OCI-LY1 (cell line): ENCODE measurements at regions not wholly inside any gene's neighbourhood (a gene's known extent, or its start where the extent isn't known, plus 50 kb on each side); places are given as distances from the start of the nearest gene placed in this dataset.

Experiments used
- H2AFZ ChIP-seq: fragments of 200-600 bp; sonication (generic), shearing (Covaris generic); 2 replicates; pipeline ENCODE4 v1.6.0; 2014; ENCODE audit warnings: antibody characterized with exemption, mild to moderate bottlenecking, low read length
- H3F3A ChIP-seq: fragments of 200-600 bp; sonication (generic), shearing (Covaris generic); 2 replicates; pipeline ENCODE4 v1.6.0; 2014; ENCODE audit warnings: mild to moderate bottlenecking, antibody characterized with exemption, low read length, moderate library complexity; ENCODE audit not compliant: insufficient read depth
- H3K27ac ChIP-seq: fragments of 200-600 bp; sonication (generic); 2 replicates; pipeline ENCODE4 v1.5.1; 2014; ENCODE audit warnings: low read length, mixed run types, mild to moderate bottlenecking, low read depth; ENCODE audit not compliant: poor library complexity, severe bottlenecking
- H3K27me3 ChIP-seq: fragments of 200-600 bp; sonication (generic); 2 replicates; pipeline ENCODE4 v1.6.0; 2014; ENCODE audit warnings: antibody characterized with exemption, mild to moderate bottlenecking, low read length, moderate library complexity; ENCODE audit not compliant: insufficient read depth
- H3K36me3 ChIP-seq: fragments of 200-600 bp; sonication (generic); 2 replicates; pipeline ENCODE4 v1.6.1; 2014; ENCODE audit warnings: mild to moderate bottlenecking, antibody characterized with exemption, low read length, moderate library complexity, mixed read lengths; ENCODE audit not compliant: insufficient read depth
- H3K4me1 ChIP-seq: fragments of 200-600 bp; sonication (generic); 2 replicates; pipeline ENCODE4 v1.5.1; 2014; ENCODE audit warnings: mild to moderate bottlenecking, low read length, moderate library complexity; ENCODE audit not compliant: insufficient read depth, severe bottlenecking
- H3K4me2 ChIP-seq: fragments of 200-600 bp; sonication (generic), shearing (Covaris generic); 2 replicates; pipeline ENCODE4 v1.6.1; 2014; ENCODE audit warnings: low read length
- H3K4me3 ChIP-seq: fragments of 200-600 bp; sonication (generic); 2 replicates; pipeline ENCODE4 v1.5.1; 2014; ENCODE audit warnings: low read length, low read depth, mild to moderate bottlenecking, mixed read lengths; ENCODE audit not compliant: poor library complexity, severe bottlenecking
- H3K79me2 ChIP-seq: fragments of 200-600 bp; shearing (Covaris generic); 2 replicates; pipeline ENCODE4 v1.6.1; 2016; ENCODE audit warnings: mixed run types, low read length, mixed read lengths; ENCODE audit not compliant: insufficient read depth
- H3K9ac ChIP-seq: fragments of 200-600 bp; sonication (generic), shearing (Covaris generic); 2 replicates; pipeline ENCODE4 v1.6.1; 2014; ENCODE audit warnings: mild to moderate bottlenecking, low read length, mixed read lengths
- H3K9me2 ChIP-seq: fragments of 200-600 bp; sonication (generic), shearing (Covaris generic); 2 replicates; pipeline ENCODE4 v1.6.1; 2014; ENCODE audit warnings: low read depth, mild to moderate bottlenecking, low read length, mixed read lengths
- H3K9me3 ChIP-seq: fragments of 200-600 bp; shearing (Covaris generic); 2 replicates; pipeline ENCODE4 v1.6.1; 2014; ENCODE audit warnings: low read length, mixed read lengths
- H4K20me1 ChIP-seq: fragments of 200-600 bp; sonication (generic), shearing (Covaris generic); 2 replicates; pipeline ENCODE4 v1.6.0; 2016; ENCODE audit warnings: mild to moderate bottlenecking, low read length; ENCODE audit not compliant: insufficient read depth
- EZH2 ChIP-seq: fragments of 200-600 bp; sonication (generic), shearing (Covaris generic); IDR thresholded peaks from 2 replicates; pipeline ENCODE4 v1.8.0; 2017; ENCODE audit warnings: borderline replicate concordance, mixed run types, mild to moderate bottlenecking, antibody characterized with exemption, low read length, moderate library complexity, mixed read lengths
- TF ChIP-seq, protein P1 (sequence below): fragments of 200-600 bp; sonication (generic), shearing (Covaris generic); IDR thresholded peaks from 2 replicates; pipeline ENCODE4 v1.5.1; 2017; ENCODE audit warnings: mild to moderate bottlenecking, antibody characterized with exemption, low read length, moderate library complexity, mixed read lengths

DNA sequence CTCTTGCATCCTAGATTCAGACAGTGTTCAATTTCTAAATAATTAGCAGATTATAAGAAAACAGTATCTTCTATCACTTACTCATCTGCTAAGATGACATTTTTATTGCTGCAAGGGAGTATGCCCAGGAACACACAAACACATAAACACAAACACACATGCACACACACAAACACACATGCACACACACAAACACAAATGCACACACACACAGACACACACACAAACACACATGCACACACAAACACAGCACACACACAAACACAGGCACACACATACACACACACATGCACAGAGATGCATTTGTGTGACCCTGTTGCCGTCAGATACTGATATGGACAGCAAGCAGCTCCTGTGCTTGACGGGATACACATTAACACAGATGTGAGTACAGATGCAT lies 612.9 kb downstream of the IRX1 start:
- H3K27me3 ChIP-seq: no peaks in the 10 kb centered on the region
- H3K4me3 ChIP-seq: no peak overlapping the region
- no peaks in the 10 kb centered on the region for H3K4me1 ChIP-seq
- no peak overlapping the region for H3K9ac ChIP-seq
- H4K20me1 ChIP-seq: no peaks in the 10 kb centered on the region
- no peak overlapping the region for H3K27ac ChIP-seq
- no peaks in the 10 kb centered on the region for H3K36me3 ChIP-seq
- no peaks in the 10 kb centered on the region for H3K9me3 ChIP-seq
- H3F3A ChIP-seq: no peaks in the 10 kb centered on the region
- H3K79me2 ChIP-seq: no peaks in the 10 kb centered on the region
- TF ChIP-seq, protein P1, sequence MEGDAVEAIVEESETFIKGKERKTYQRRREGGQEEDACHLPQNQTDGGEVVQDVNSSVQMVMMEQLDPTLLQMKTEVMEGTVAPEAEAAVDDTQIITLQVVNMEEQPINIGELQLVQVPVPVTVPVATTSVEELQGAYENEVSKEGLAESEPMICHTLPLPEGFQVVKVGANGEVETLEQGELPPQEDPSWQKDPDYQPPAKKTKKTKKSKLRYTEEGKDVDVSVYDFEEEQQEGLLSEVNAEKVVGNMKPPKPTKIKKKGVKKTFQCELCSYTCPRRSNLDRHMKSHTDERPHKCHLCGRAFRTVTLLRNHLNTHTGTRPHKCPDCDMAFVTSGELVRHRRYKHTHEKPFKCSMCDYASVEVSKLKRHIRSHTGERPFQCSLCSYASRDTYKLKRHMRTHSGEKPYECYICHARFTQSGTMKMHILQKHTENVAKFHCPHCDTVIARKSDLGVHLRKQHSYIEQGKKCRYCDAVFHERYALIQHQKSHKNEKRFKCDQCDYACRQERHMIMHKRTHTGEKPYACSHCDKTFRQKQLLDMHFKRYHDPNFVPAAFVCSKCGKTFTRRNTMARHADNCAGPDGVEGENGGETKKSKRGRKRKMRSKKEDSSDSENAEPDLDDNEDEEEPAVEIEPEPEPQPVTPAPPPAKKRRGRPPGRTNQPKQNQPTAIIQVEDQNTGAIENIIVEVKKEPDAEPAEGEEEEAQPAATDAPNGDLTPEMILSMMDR: no peak
- no peak for TF ChIP-seq EZH2
- H2AFZ ChIP-seq: no peak overlapping the region
- no peak overlapping the region for H3K4me2 ChIP-seq
- H3K9me2 ChIP-seq: no peaks in the 10 kb centered on the region

DNA sequence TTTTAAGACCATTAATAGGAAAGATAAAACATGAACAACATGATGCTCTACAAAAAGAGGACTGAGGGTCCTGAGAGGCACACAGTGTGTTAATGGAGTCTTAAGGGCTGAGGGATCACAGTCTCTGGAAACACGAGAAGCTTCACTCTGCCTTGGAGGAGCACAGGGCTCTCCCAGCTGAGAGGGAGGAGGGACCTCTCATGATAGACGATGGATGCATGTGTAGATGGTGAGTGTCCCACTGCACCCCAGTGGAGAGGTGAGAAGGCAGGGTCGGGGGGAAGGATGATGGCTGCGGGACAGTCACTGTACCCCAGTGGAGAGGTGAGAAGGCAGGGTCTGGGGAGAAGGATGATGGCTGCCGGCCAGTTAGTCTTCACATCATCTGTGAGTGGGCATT lies 613.4 kb downstream of the IRX1 start:
- Histone ChIP-seq H3K79me2 (no peaks in the 10 kb centered on the region), H2AFZ (no peak overlapping the region), H3K9ac (no peak overlapping the region), H3K27me3 (no peaks in the 10 kb centered on the region), H3K27ac (no peak overlapping the region), H3K36me3 (no peaks in the 10 kb centered on the region), H3K4me1 (no peaks in the 10 kb centered on the region), H3K4me3 (no peak overlapping the region), H3K9me3 (no peaks in the 10 kb centered on the region), H4K20me1 (no peaks in the 10 kb centered on the region), H3K9me2 (no peaks in the 10 kb centered on the region), H3F3A (no peaks in the 10 kb centered on the region), H3K4me2 (no peak overlapping the region)
- no peak for TF ChIP-seq EZH2
- TF ChIP-seq, protein P1: no peak

DNA sequence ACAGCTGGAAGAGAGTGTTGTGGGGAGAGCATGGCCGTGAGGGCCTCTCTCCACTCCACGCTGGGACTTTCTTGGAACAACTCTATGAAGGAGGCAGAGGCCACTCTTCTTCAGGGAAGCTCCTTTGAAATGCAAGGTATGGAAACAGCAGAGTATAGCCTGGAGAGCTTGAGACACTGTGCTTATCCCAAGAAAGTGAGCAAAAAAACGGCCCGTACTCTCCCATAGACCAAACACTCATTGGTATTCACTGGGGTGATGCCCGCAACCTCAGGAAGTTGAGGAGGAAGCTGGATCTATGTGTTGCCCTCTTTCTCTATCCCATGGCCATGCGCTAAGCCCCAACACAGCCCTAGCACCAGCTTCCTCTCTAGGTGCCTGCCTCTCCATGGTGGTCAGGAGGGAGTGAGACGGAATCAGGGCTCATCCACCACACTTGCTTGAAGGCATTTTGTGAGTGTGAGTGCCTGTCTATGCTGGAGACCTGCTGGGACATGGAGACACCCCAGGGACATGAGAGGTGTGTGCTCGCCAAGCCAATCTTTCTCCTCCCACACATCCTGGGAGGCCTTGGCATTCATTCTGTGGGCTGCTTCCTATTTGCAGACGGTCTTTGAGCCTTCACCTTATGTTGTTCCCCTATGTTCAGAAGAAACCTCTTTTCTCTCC lies 616.6 kb downstream of the IRX1 start:
- Histone ChIP-seq H3K4me3 (no peak overlapping the region), H3K27ac (no peak overlapping the region), H3K4me1 (no peaks in the 10 kb centered on the region), H3K36me3 (no peaks in the 10 kb centered on the region), H2AFZ (no peak overlapping the region), H3F3A (no peaks in the 10 kb centered on the region), H3K9ac (no peak overlapping the region), H3K9me2 (no peaks in the 10 kb centered on the region), H3K4me2 (no peak overlapping the region), H3K79me2 (no peaks in the 10 kb centered on the region), H4K20me1 (no peaks in the 10 kb centered on the region), H3K27me3 (no peaks in the 10 kb centered on the region), H3K9me3 (no peaks in the 10 kb centered on the region)
- TF ChIP-seq EZH2: no peak
- TF ChIP-seq, protein P1: no peak
